ENCODE measurements at regions not wholly inside any gene's neighbourhood (a gene's known extent, or its start where the extent isn't known, plus 50 kb on each side); places are given as distances from the start of the nearest gene placed in this dataset.

DNA sequence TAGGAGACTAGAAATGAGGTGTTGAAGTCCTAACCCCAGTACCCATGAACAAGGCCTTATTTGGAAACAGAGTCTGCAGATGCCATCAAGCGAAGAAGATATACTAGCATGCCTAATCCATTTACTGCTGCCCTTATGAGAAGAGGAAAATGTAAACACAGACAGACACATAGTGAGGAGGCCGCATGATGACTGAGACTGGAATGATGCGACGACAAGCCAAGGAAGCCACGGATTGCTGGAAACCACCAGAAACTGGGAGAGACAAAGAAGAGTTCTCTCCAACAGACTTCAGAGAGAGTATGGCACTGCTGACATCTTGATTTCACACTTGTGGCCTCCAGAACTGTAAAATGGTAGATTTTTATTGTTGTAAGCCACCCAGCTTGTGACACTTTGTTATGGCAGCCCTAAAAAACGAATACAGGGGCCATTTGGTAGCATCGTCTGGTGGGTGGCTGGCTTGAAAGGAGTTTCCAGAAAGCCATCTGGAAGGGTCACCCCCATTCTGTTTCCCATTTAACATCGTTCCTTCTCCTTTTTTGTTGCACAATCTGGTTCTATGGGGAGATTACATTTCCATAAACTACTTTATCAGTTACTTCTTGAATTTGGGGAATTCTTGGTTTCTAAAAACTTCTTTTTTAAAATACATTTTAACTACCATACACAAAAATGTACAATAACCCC is 193.1 kb downstream of the HSD17B3 start:
- TF ChIP-seq, protein P1, sequence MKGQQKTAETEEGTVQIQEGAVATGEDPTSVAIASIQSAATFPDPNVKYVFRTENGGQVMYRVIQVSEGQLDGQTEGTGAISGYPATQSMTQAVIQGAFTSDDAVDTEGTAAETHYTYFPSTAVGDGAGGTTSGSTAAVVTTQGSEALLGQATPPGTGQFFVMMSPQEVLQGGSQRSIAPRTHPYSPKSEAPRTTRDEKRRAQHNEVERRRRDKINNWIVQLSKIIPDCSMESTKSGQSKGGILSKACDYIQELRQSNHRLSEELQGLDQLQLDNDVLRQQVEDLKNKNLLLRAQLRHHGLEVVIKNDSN (IDR thresholded peaks at IDR 0.05), result no peak
- TF ChIP-seq ZBTB7A (IDR thresholded peaks at IDR 0.05; ENCODE audit: low read depth) (no peak), TAF1 (IDR thresholded peaks at IDR 0.05; ENCODE audit: low read depth) (no peak), FOXM1 (IDR thresholded peaks at IDR 0.05; ENCODE audit: borderline replicate concordance, low read depth) (no peak), EP300 (IDR thresholded peaks at IDR 0.05; ENCODE audit: borderline replicate concordance) (no peak), TCF12 (IDR thresholded peaks at IDR 0.05; ENCODE audit: low read depth) (no peak), RAD21 (IDR thresholded peaks at IDR 0.05; ENCODE audit: low read depth) (no peak)
- TF ChIP-seq, protein P2, sequence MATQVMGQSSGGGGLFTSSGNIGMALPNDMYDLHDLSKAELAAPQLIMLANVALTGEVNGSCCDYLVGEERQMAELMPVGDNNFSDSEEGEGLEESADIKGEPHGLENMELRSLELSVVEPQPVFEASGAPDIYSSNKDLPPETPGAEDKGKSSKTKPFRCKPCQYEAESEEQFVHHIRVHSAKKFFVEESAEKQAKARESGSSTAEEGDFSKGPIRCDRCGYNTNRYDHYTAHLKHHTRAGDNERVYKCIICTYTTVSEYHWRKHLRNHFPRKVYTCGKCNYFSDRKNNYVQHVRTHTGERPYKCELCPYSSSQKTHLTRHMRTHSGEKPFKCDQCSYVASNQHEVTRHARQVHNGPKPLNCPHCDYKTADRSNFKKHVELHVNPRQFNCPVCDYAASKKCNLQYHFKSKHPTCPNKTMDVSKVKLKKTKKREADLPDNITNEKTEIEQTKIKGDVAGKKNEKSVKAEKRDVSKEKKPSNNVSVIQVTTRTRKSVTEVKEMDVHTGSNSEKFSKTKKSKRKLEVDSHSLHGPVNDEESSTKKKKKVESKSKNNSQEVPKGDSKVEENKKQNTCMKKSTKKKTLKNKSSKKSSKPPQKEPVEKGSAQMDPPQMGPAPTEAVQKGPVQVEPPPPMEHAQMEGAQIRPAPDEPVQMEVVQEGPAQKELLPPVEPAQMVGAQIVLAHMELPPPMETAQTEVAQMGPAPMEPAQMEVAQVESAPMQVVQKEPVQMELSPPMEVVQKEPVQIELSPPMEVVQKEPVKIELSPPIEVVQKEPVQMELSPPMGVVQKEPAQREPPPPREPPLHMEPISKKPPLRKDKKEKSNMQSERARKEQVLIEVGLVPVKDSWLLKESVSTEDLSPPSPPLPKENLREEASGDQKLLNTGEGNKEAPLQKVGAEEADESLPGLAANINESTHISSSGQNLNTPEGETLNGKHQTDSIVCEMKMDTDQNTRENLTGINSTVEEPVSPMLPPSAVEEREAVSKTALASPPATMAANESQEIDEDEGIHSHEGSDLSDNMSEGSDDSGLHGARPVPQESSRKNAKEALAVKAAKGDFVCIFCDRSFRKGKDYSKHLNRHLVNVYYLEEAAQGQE (IDR thresholded peaks at IDR 0.05; ENCODE audit: low read depth), result no peak

DNA sequence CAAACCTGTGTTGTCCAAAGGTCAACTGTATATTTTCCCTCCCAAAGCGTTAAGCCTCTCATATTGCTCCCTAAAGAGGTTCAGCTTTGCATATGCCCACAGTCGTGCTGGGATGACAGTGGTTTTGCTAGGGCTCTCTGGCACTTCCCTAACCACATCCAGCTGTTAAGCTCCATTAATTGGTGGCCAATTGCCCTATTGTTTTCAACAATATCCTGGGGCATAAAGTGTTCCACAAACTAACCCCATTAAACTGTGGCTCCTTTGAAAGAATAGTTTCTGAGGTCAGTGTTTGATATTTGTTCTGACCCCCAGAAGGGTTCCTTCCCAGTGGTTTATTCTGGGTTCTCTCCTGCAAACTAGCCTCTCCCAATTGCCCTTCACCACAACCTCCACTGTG is 194.5 kb downstream of the HSD17B3 start:
- TF ChIP-seq FOXM1 (IDR thresholded peaks at IDR 0.05; ENCODE audit: borderline replicate concordance, low read depth) (no peak), RAD21 (IDR thresholded peaks at IDR 0.05; ENCODE audit: low read depth) (no peak), TAF1 (IDR thresholded peaks at IDR 0.05; ENCODE audit: low read depth) (no peak)

DNA sequence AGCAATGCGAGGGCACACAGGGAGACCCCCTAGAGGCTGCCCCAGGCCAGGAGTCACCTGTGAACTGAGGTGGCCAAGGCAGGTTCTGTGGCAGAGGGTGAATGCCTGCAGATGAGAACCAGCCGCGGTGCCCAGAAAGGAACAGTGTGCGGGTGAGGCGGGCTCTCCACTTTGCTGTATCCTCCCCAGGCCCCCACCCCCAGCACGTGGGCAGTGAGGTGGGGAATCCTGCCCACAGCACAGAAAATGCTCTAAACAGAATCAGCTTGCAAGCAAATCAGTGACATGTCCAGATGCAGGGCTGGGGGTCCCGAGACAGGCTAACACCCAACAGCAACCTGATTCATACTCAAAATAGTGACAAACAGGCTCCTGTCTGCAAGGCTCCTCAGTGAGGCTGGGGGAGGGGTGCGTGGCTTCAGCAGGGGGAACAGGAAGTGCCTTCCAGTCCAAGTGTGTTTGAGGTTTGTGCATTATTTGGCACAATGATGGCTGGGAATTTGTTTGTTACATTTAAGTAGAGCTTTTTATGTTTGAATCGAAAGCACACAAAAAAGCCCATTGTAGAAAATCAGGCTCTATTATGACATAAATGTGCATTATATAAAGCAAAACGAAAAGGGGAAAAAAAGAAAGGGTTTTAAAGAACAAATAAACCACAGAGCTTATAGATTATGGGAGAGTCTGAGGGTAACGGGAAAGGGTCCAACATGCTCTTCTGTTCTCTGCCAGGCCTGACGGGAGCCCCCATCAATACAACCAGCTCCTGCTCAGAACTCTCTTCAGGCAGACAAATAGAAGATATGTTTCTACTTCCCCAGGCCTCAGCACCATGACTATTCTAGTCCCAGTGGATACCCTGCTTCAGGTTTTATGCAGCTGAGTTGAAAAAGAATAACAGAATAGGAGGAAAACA is 201.3 kb downstream of the HSD17B3 start:
- TF ChIP-seq, protein P3, sequence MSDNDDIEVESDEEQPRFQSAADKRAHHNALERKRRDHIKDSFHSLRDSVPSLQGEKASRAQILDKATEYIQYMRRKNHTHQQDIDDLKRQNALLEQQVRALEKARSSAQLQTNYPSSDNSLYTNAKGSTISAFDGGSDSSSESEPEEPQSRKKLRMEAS (IDR thresholded peaks at IDR 0.05), result no peak
- TF ChIP-seq ZBTB7A (IDR thresholded peaks at IDR 0.05; ENCODE audit: low read depth) (no peak), CEBPB (IDR thresholded peaks at IDR 0.05) (no peak), EGR1 (IDR thresholded peaks at IDR 0.05) (no peak), RAD21 (IDR thresholded peaks at IDR 0.05; ENCODE audit: low read depth) (no peak), NFIC (IDR thresholded peaks at IDR 0.05) (no peak), TEAD4 (IDR thresholded peaks at IDR 0.05) (no peak), YY1 (IDR thresholded peaks at IDR 0.05; ENCODE audit: low read depth) (no peak), FOXM1 (IDR thresholded peaks at IDR 0.05; ENCODE audit: borderline replicate concordance, low read depth) (no peak), CREB1 (IDR thresholded peaks at IDR 0.05; ENCODE audit: low read depth) (no peak), TCF12 (IDR thresholded peaks at IDR 0.05; ENCODE audit: low read depth) (no peak), EP300 (IDR thresholded peaks at IDR 0.05; ENCODE audit: borderline replicate concordance) (no peak)
- TF ChIP-seq, protein P1 (IDR thresholded peaks at IDR 0.05), result no peak
- TF ChIP-seq, protein P2 (IDR thresholded peaks at IDR 0.05; ENCODE audit: low read depth), result no peak

DNA sequence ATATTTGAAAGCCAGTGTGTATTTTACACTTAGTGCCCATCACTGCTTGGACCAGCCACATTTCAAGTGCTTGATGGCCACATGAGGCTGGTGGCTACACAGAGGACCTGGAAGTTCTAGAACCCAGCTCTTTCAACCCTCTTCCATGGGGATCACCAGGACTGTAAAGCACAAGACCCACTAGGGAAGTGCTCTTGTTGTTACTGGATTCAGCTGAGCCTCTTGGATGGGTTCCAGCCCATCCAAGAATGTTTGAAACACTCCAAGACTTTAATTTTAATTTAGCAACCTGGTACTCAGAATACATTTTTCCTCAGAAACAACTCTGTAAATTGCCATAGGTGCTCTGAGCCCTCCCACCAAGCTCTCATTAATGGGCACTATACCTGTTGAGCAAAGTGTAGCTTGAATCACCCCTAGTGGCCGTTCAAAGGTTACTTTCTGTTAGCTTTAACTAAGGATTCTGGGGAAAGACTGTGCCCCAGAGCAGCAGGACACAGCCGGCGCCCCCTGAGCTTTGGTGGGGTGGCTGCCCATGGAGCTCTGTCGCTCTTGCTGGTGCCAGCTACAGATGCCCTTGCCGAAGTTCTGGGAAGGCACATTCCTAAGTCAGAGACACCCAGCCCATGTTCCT is 212.4 kb downstream of the HSD17B3 start:
- TF ChIP-seq CEBPB (IDR thresholded peaks at IDR 0.05), result no peak
- no peak for TF ChIP-seq ZBTB7A (IDR thresholded peaks at IDR 0.05; ENCODE audit: low read depth)
- TF ChIP-seq RAD21 (IDR thresholded peaks at IDR 0.05; ENCODE audit: low read depth), result no peak
- TF ChIP-seq, protein P1 (IDR thresholded peaks at IDR 0.05), result no peak
- no peak for TF ChIP-seq YY1 (IDR thresholded peaks at IDR 0.05; ENCODE audit: low read depth)
- TF ChIP-seq CREB1 (IDR thresholded peaks at IDR 0.05; ENCODE audit: low read depth), result no peak
- TF ChIP-seq NFIC (IDR thresholded peaks at IDR 0.05), result no peak
- TF ChIP-seq TEAD4 (IDR thresholded peaks at IDR 0.05), result no peak
- TF ChIP-seq EP300 (IDR thresholded peaks at IDR 0.05; ENCODE audit: borderline replicate concordance), result no peak
- TF ChIP-seq, protein P3 (IDR thresholded peaks at IDR 0.05), result no peak
- no peak for TF ChIP-seq EGR1 (IDR thresholded peaks at IDR 0.05)
- TF ChIP-seq FOXM1 (IDR thresholded peaks at IDR 0.05; ENCODE audit: borderline replicate concordance, low read depth), result no peak
- TF ChIP-seq, protein P2 (IDR thresholded peaks at IDR 0.05; ENCODE audit: low read depth), result no peak
- no peak for TF ChIP-seq TCF12 (IDR thresholded peaks at IDR 0.05; ENCODE audit: low read depth)

Data from Ishikawa (cell line).